GM20000 (cell line): ENCODE measurements at regions not wholly inside any gene's neighbourhood (a gene's known extent, or its start where the extent isn't known, plus 50 kb on each side); places are given as distances from the start of the nearest gene placed in this dataset.

Source experiments
- DNase-seq: peaks from one replicate; pipeline ENCODE4 v3.0.0; 2012; ENCODE audit warnings: low spot score
- CTCF ChIP-seq: IDR thresholded peaks from 2 replicates; pipeline ENCODE4 v1.5.1; 2012; ENCODE audit warnings: mild to moderate bottlenecking, control low read depth; ENCODE audit errors: extremely low read depth, missing control alignments

- no peak for TF ChIP-seq CTCF
- DNase-seq, result no peak
Measured at GRCh38 chr6:9140172-9140571, 704.8 kb upstream of the SLC35B3 start.

- DNase-seq, result no peak
- no peak for TF ChIP-seq CTCF
Measured at GRCh38 chr6:9139746-9140145, 704.4 kb upstream of the SLC35B3 start.

GRCh38 chr6:9138936-9139335, 703.6 kb upstream of the SLC35B3 start:
- no peak for DNase-seq
- TF ChIP-seq CTCF, result no peak

GRCh38 chr6:9136141-9136822, 700.9 kb upstream of the SLC35B3 start:
- TF ChIP-seq CTCF, result no peak
- DNase-seq, result no peak

- no peak for TF ChIP-seq CTCF
- DNase-seq, result no peak
Measured at GRCh38 chr6:9131616-9132015, 696.3 kb upstream of the SLC35B3 start.

GRCh38 chr6:9131201-9131600, 695.9 kb upstream of the SLC35B3 start:
- DNase-seq, result no peak
- no peak for TF ChIP-seq CTCF

- DNase-seq, result no peak
- no peak for TF ChIP-seq CTCF
Measured at GRCh38 chr6:9128970-9129369, 693.6 kb upstream of the SLC35B3 start.
